ENCODE measurements at regions not wholly inside any gene's neighbourhood (a gene's known extent, or its start where the extent isn't known, plus 50 kb on each side); places are given as distances from the start of the nearest gene placed in this dataset.
A peak's percentile ranks its signal among the peaks of the same experiment; 100 is the strongest.
"Not testable (repeated sequence)": the region's sequence is repeated elsewhere in the genome, so short reads cannot be mapped to it uniquely, and the experiment has no call there.

GRCh38 chr1:81190003-81190402, 610.7 kb upstream of the ADGRL2 start:
- no peak for DNase-seq (ENCODE audit: low read depth in 4 of 4, low spot score in 2 of 4)

GRCh38 chr1:81187635-81188034, 613.1 kb upstream of the ADGRL2 start:
- no peak for DNase-seq (ENCODE audit: low read depth in 4 of 4, low spot score in 2 of 4)

GRCh38 chr1:81186261-81186660, 614.5 kb upstream of the ADGRL2 start:
- no peak for DNase-seq (ENCODE audit: low read depth in 4 of 4, low spot score in 2 of 4)

DNA sequence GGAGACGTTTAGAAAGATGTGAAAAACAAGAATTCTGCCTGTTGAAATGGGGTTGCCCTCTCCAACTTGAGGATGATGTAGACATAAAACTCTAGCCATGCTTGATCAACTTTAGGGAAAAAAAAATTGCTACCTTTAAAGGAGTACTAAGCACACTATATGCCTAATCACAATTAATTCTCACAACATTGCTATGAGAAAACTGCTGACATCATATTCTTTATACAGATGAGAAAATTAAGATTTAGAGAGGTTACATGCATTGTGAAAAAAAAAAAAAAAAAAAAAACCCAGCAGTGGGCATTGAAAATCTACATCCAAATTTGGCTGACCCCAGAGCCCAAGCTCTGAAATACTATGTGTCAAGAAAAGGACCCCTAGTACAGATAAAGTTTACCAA, 617.2 kb upstream of the ADGRL2 start:
- no peak for DNase-seq (ENCODE audit: low read depth in 4 of 4, low spot score in 2 of 4)

- no peak for DNase-seq (ENCODE audit: low read depth in 4 of 4, low spot score in 2 of 4)
Observed at GRCh38 chr1:81183051-81183450, 617.7 kb upstream of the ADGRL2 start.

DNA sequence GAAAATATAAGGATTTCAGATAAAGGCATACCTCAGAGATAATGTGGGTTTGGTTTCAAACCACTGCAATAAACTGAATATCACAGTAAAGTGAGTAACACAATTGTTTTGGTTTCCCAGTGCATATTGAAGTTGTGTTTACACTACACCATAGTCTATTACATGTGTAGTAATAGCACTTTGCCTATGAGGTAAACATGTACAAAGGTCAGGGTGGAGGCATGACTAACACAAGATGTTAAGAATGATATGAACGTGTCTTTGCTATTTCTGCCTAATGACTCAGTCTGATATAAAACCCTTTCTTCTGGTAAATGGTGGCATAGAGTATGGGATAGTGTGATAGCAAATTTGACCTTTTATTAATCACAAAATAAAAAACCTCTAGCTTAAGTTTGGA, 621.5 kb upstream of the ADGRL2 start:
- DNase-seq (ENCODE audit: low read depth in 4 of 4, low spot score in 2 of 4) = no peak

DNA sequence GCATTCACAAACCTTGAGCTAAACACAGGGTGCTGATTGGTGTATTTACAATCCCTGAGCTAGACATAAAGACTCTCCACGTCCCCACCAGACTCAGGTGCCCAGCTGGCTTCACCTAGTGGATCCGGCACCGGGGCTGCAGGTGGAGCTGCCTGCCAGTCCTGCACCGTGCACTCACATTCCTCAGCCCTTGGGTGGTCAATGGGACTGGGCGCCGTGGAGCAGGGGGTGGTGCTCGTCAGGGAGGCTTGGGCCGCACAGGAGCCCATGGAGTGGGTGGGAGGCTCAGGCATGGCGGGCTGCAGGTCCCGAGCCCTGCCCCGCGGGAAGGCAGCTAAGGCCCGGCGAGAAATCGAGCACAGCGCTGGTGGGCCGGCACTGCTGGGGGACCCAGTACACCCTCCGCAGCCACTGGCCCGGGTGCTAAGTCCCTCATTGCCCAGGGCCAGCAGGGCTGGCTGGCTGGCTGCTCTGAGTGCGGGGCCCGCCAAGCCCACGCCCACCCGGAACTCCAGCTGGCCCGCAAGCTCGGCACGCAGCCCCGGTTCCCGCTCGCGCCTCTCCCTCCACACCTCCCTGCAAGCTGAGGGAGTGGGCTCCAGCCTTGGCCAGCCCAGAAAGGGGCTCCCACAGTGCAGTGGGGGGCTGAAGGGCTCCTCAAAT, 622.2 kb upstream of the ADGRL2 start:
- DNase-seq (ENCODE audit: low read depth in 4 of 4, low spot score in 2 of 4) = not testable (repeated sequence)

DNA sequence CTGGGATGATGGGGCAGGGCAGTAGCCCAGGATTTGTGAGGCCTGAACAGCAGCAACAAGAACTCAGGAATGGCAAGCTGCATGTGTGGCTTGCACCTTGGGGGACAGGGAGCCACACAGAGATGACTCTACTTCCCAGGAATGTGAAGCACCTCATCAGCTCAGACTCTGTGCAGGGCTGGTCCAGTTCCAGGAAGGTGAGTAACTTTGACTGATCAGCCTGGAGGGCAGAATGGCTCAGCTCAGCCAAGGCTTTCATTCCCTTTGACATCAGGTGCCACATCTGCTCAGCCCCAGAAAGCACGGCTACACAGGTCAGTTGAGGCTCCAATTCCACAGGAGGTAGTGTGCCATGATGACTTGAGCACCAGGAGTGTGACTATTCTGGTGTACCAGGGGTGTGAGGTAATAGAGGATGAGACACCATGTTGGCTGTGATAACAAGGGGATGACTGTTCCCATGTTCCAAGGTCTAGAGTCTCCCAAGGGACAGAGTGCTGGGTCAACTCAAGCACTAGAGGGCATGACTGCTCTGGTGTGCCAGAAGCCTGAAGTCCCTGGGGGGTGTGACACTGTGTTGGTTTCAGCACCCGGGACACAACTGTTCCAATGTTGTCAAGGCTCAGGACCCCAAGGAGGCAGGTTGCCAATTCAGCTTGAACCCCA, 625.8 kb upstream of the ADGRL2 start:
- DNase-seq (ENCODE audit: low read depth in 4 of 4, low spot score in 2 of 4) = no peak

DNA sequence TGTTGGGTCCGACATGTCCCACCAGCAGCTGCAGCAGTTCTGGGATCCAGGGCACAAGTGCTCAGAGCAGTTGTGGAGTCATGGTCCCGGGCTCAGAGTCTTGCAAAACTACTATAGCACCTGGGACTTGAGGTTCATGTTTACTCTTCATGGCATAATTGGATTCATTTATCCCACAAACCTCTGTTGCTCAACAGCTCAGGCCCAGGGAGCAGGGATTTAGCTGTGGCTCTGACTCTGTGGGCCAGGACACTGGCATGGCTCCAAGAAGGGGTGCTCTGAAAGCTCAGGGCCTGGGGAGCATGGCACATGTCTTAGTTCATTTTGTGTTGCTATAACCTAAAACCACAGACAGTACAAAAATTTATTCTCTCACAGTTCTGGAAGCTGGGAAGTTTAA, 626.7 kb upstream of the ADGRL2 start:
- no peak for DNase-seq (ENCODE audit: low read depth in 4 of 4, low spot score in 2 of 4)

- DNase-seq (ENCODE audit: low read depth in 4 of 4, low spot score in 2 of 4) = no peak
Observed at GRCh38 chr1:81172483-81172882, 628.3 kb upstream of the ADGRL2 start.

- no peak for DNase-seq (ENCODE audit: low read depth in 4 of 4, low spot score in 2 of 4)
Observed at GRCh38 chr1:81170721-81171120, 630.0 kb upstream of the ADGRL2 start.

- no peak for DNase-seq (ENCODE audit: low read depth in 4 of 4, low spot score in 2 of 4)
Observed at GRCh38 chr1:81165963-81166362, 634.8 kb upstream of the ADGRL2 start.

DNA sequence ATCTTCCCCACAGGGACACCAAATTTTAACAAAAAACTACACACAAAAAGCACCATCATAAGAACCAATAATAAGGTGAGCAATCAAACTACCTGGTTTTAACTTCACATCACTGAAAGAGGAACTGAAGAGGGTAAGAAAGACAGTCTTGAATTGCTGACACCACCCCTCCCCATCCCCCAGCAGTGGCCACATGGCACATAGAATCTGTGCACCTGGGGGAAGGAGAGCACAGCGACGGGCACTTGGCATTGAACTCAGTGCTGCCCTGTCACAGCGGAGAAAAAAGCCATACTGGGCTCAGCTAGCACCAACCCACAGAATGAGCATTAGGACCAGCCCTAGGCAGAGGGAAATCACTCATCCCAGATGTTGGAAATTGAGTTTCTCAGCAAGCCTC, 640.0 kb upstream of the ADGRL2 start:
- DNase-seq (ENCODE audit: low read depth in 4 of 4, low spot score in 2 of 4) = no peak

- DNase-seq (ENCODE audit: low read depth in 4 of 4, low spot score in 2 of 4) = peak in 2 of 4 donors; percentile 10 to 13
Observed at GRCh38 chr1:81158592-81158991, 642.1 kb upstream of the ADGRL2 start.

DNA sequence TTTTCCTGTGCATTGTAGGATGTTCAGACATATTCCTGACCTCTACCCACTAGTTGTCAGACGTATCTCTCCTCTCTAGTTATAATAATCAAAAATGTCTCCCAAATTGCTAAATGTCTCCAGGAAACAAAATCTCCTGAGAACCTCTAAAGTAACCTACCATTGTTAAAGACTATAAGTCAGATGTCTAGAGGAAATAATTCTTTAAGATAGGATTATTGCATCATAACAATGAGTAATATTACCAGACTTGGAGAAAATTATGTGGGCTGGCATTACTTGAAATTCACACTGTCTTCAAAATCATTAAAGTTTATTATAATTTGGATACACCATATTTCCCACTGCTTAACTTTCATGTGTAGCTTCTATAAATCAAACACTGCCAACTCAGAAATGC, 643.0 kb upstream of the ADGRL2 start:
- DNase-seq (ENCODE audit: low read depth in 4 of 4, low spot score in 2 of 4) = no peak

GRCh38 chr1:81156887-81157286, 643.8 kb upstream of the ADGRL2 start:
- DNase-seq (ENCODE audit: low read depth in 4 of 4, low spot score in 2 of 4) = no peak

- DNase-seq (ENCODE audit: low read depth in 4 of 4, low spot score in 2 of 4) = no peak
Observed at GRCh38 chr1:81155131-81155530, 645.6 kb upstream of the ADGRL2 start.

DNA sequence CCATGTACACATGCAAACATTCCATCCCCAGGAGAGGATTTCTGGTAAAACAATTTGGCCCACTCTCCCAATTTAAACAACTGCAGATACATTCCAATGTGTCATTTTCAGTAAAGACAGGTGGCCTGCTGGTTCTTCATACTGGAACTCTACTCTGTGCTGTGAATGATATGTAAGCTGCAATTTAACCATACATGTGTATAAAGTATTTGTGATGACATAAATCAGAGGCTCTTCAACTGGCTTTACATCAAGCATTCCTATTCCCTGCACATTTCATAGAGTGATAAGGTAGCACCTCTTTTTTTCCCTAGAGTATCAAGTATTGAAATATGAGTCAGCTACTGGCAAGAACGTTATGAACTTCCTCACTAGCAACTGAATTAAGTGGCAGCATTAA, 649.5 kb upstream of the ADGRL2 start:
- no peak for DNase-seq (ENCODE audit: low read depth in 4 of 4, low spot score in 2 of 4)

DNA sequence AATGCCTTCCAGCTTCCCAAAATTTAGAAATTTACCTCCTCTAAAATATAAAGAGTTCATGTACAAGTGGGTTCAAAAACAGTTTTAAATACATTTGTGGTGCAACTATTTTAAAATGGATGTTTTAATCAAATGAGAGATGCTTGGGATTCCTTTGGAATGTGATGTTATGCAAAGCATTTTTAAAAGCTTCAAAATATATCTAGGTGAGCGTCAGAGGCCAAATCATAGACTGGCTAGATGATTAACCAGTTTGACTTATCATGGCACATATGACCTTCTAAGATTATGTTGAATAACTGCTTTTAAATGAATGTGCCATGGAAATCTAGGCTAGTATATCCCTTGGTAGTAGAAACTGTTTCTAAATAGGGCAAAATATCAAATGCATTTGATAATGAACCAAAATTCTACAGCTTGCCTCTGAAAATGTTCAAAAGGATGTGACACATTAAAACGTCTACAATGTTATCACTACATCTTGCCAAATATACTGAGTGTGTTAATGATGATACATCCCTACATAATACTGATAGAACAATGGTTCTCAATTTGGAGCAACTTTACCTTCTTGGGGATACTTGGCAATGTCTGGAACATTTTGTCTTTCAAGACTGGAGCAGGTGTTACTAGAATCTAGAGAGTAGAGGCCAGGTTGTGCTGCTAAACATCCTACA, 650.9 kb upstream of the ADGRL2 start:
- DNase-seq (ENCODE audit: low read depth in 4 of 4, low spot score in 2 of 4) = no peak

DNA sequence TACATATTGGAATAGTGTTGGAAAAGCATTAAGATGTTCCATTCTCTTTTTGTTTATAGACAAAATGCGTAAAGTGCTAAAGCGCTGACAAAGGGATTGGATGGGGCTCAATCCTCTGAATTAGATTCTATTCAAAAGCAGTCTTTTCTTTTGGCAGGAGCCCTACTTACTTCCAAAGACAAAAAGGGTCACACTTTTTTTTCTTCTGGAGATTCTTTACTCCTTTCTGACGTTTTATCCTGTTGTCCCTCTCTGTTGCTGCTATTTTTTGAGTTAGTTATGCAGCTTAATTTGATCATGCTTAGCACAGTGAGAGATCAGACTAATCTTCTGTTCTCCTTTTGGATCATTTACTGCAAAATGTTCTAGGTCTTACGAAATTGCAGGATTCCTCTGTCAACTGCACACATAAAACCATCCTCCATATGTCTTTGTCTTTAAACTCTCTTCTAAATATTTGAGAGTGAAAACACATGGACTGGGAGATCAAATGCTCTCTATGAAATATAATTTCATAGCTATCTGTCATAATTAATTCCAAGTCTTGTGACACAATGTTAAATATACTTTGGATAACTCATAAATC, 656.4 kb upstream of the ADGRL2 start:
- DNase-seq (ENCODE audit: low read depth in 4 of 4, low spot score in 2 of 4) = no peak

DNA sequence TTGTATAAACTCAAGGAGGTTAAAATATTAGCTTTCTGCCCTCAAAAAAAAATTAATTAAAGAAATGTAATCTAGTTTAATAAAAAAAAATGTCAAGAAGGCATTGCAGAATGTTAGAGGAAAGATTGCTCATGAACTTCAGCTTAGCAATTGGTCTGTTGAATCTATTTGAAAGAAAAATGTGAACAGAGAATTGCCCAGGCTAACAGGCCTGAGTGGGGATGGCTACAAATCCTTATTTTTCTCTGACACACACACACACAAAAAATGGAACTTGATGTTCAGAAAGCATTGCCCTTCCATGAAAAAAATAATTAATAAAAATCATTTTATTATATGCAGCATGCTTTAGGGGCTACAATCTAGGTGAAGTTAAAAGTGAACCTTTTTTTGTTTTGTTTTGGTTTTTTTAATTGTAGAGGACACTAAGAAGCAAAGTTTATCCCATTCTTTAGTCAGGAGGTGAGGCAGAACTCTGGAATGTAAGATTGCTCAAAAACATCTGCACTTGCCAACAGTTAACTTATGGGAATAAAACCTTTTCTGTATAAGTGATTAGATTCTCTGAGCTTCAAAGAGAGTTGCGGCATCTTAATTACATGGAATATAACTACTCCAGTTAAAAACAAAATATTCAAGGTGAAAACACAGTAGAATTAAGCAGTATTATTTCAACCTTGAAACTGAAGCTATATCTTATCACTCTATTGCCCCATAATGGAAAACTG, 658.5 kb upstream of the ADGRL2 start:
- no peak for DNase-seq (ENCODE audit: low read depth in 4 of 4, low spot score in 2 of 4)
